WTC11 (cell line): ENCODE measurements at regions not wholly inside any gene's neighbourhood (a gene's known extent, or its start where the extent isn't known, plus 50 kb on each side); places are given as distances from the start of the nearest gene placed in this dataset.

Source experiments
- ATAC-seq: fragments of 200-7000 bp; cut with Tn5 transposase; 2 replicates; pipeline ENCODE4 v1.10.0; 2021; ENCODE audit warnings: mild to moderate bottlenecking, moderate library complexity
- CTCF ChIA-PET: fragments of 300-600 bp; sonication (Branson Sonifier 250); formaldehyde crosslinking; loops from one replicate; lab custom pipeline; 2021; ENCODE audit warnings: antibody characterized with exemption; lab: Charles Lee
- POLR2A ChIA-PET: fragments of 350-600 bp; sonication (Branson Sonifier 250); formaldehyde crosslinking; loops from one replicate; lab custom pipeline; 2021; ENCODE audit warnings: antibody characterized with exemption; lab: Charles Lee
- DNase-seq: peaks from one replicate; pipeline ENCODE4 v3.0.0; 2021; ENCODE audit warnings: low spot score
- H3K27ac Mint-ChIP-seq: 2 replicates; pipeline ENCODE4 v1.8.0; 2021; ENCODE audit warnings: mixed read lengths
- H3K27me3 Mint-ChIP-seq: 2 replicates; pipeline ENCODE4 v1.8.0; 2021; ENCODE audit warnings: low read depth, mild to moderate bottlenecking, moderate library complexity, mixed read lengths
- H3K36me3 Mint-ChIP-seq: 2 replicates; pipeline ENCODE4 v1.8.0; 2021; ENCODE audit warnings: mixed read lengths
- H3K4me1 Mint-ChIP-seq: 2 replicates; pipeline ENCODE4 v1.8.0; 2022; ENCODE audit warnings: mixed read lengths
- H3K4me3 Mint-ChIP-seq: 2 replicates; pipeline ENCODE4 v1.8.0; 2021; ENCODE audit warnings: mild to moderate bottlenecking, moderate library complexity, mixed read lengths
- H3K9me3 Mint-ChIP-seq: 2 replicates; pipeline ENCODE4 v1.8.0; 2021; ENCODE audit warnings: mixed read lengths
- ARID4B ChIP-seq: sonication (generic); formaldehyde crosslinking; IDR thresholded peaks from 2 replicates; pipeline ENCODE4 v1.8.0; 2023; ENCODE audit warnings: missing genetic modification reagents, mild to moderate bottlenecking, borderline replicate concordance
- ATF1 ChIP-seq: sonication (generic); formaldehyde crosslinking; IDR thresholded peaks from 2 replicates; pipeline ENCODE4 v1.8.1; 2023; ENCODE audit warnings: mild to moderate bottlenecking, moderate library complexity, missing genetic modification reagents
- E2F1 ChIP-seq: sonication (generic); formaldehyde crosslinking; IDR thresholded peaks from 2 replicates; pipeline ENCODE4 v1.8.0; 2022; ENCODE audit warnings: mild to moderate bottlenecking, missing genetic modification reagents
- E2F4 ChIP-seq: sonication (generic); formaldehyde crosslinking; IDR thresholded peaks from 2 replicates; pipeline ENCODE4 v1.8.1; 2022; ENCODE audit warnings: low read depth, mild to moderate bottlenecking, moderate library complexity, missing genetic modification reagents, borderline replicate concordance
- EMX1 ChIP-seq: fragments of 250-450 bp; sonication (Bioruptor Pico); IDR thresholded peaks from 2 replicates; pipeline ENCODE4 v1.8.0; 2021; ENCODE audit warnings: mild to moderate bottlenecking
- ERG ChIP-seq: fragments of 250-450 bp; sonication (Bioruptor Pico); IDR thresholded peaks from 2 replicates; pipeline ENCODE4 v1.8.0; 2021; ENCODE audit warnings: mild to moderate bottlenecking
- GRHL2 ChIP-seq: fragments of 250-450 bp; sonication (Bioruptor Pico); IDR thresholded peaks from 2 replicates; pipeline ENCODE4 v1.8.0; 2022; ENCODE audit warnings: mild to moderate bottlenecking, moderate library complexity; ENCODE audit not compliant: insufficient replicate concordance, severe bottlenecking
- HMGA2 ChIP-seq: fragments of 250-450 bp; sonication (Bioruptor Pico); IDR thresholded peaks from 2 replicates; pipeline ENCODE4 v1.4.0; 2021; ENCODE audit warnings: mild to moderate bottlenecking, moderate library complexity
- MXD4 ChIP-seq: fragments of 250-450 bp; sonication (Bioruptor Pico); IDR thresholded peaks from 2 replicates; pipeline ENCODE4 v1.8.0; 2021; ENCODE audit warnings: mild to moderate bottlenecking, moderate library complexity, borderline replicate concordance
- NFE2L1 ChIP-seq: sonication (generic); formaldehyde crosslinking; IDR thresholded peaks from 2 replicates; pipeline ENCODE4 v1.8.1; 2023; ENCODE audit warnings: missing genetic modification reagents
- OVOL2 ChIP-seq: fragments of 250-450 bp; sonication (Bioruptor Pico); IDR thresholded peaks from 2 replicates; pipeline ENCODE4 v1.9.0; 2021; ENCODE audit warnings: mild to moderate bottlenecking, borderline replicate concordance
- PREB ChIP-seq: sonication (generic); formaldehyde crosslinking; IDR thresholded peaks from 2 replicates; pipeline ENCODE4 v1.8.1; 2022; ENCODE audit warnings: mild to moderate bottlenecking, missing genetic modification reagents, moderate library complexity, borderline replicate concordance
- RORB ChIP-seq: fragments of 250-450 bp; sonication (Bioruptor Pico); IDR thresholded peaks from 2 replicates; pipeline ENCODE4 v1.9.0; 2021; ENCODE audit warnings: mild to moderate bottlenecking
- SOX15 ChIP-seq: fragments of 250-450 bp; sonication (Bioruptor Pico); IDR thresholded peaks from 2 replicates; pipeline ENCODE4 v1.9.0; 2021; ENCODE audit warnings: mild to moderate bottlenecking
- SP1 ChIP-seq: sonication (generic); formaldehyde crosslinking; conservative IDR thresholded peaks from 2 replicates; pipeline ENCODE4 v1.8.1; 2022; ENCODE audit warnings: missing genetic modification reagents
- TCF7 ChIP-seq: sonication (generic); formaldehyde crosslinking; IDR thresholded peaks from 2 replicates; pipeline ENCODE4 v1.8.0; 2022; ENCODE audit warnings: mild to moderate bottlenecking, low read depth, missing genetic modification reagents, moderate library complexity
- TEAD4 ChIP-seq: sonication (generic); formaldehyde crosslinking; IDR thresholded peaks from 2 replicates; pipeline ENCODE4 v1.8.0; 2022; ENCODE audit warnings: mild to moderate bottlenecking, missing genetic modification reagents
- TP53 ChIP-seq: sonication (generic); formaldehyde crosslinking; IDR thresholded peaks from 2 replicates; pipeline ENCODE4 v1.8.1; 2023; ENCODE audit warnings: mild to moderate bottlenecking, missing genetic modification reagents
- USF2 ChIP-seq: sonication (generic); formaldehyde crosslinking; IDR thresholded peaks from 2 replicates; pipeline ENCODE4 v1.8.1; 2023; ENCODE audit warnings: mild to moderate bottlenecking, missing genetic modification reagents, moderate library complexity
- ZBTB21 ChIP-seq: sonication (generic); formaldehyde crosslinking; IDR thresholded peaks from 2 replicates; pipeline ENCODE4 v1.8.1; 2023; ENCODE audit warnings: mild to moderate bottlenecking, missing genetic modification reagents, borderline replicate concordance

- Mint-ChIP-seq H3K27me3 (no peaks in the 10 kb centered on the region; the same call in 1 of the 2 replicates), H3K36me3 (peaks cover 14% of the 10 kb centered on the region), H3K9me3 (peaks cover 23% of the 10 kb centered on the region), H3K4me1 (peaks cover 11% of the 10 kb centered on the region), H3K4me3 (no peak overlapping the region), H3K27ac (no peak overlapping the region)
- ATAC-seq = peak; percentile 90
- POLR2A ChIA-PET = interaction anchor here (0.5 kb wide), 1 partner anchor 275 kb away, joined by 3 read pairs; no protein-coding TSS in a partner anchor
- no peak for DNase-seq
- TF ChIP-seq EMX1 (no peak), ERG (no peak), ZBTB21 (CRISPR knock-in tag) (no peak), SOX15 (CRISPR knock-in tag) (no peak), E2F1 (CRISPR knock-in tag) (no peak), USF2 (CRISPR knock-in tag) (no peak), TEAD4 (no peak), OVOL2 (no peak), GRHL2 (CRISPR knock-in tag) (no peak), ATF1 (CRISPR knock-in tag) (no peak), NFE2L1 (CRISPR knock-in tag) (no peak), HMGA2 (CRISPR knock-in tag) (no peak), MXD4 (CRISPR knock-in tag) (no peak), E2F4 (CRISPR knock-in tag) (no peak), ARID4B (CRISPR knock-in tag) (no peak), PREB (CRISPR knock-in tag) (no peak), SP1 (CRISPR knock-in tag) (no peak), TCF7 (CRISPR knock-in tag) (no peak), RORB (CRISPR knock-in tag) (no peak), TP53 (no peak)
- CTCF ChIA-PET = interaction anchor here (0.8 to 1.2 kb wide), 3 partner anchors 9 to 949 kb away, joined by 3 to 6 read pairs (median 4); no protein-coding TSS in a partner anchor
These were observed 1229.1 kb downstream of the ROBO2 start for GRCh38 chr3:78268716-78269668.
